ENCODE measurements at regions not wholly inside any gene's neighbourhood (a gene's known extent, or its start where the extent isn't known, plus 50 kb on each side); places are given as distances from the start of the nearest gene placed in this dataset.

DNA sequence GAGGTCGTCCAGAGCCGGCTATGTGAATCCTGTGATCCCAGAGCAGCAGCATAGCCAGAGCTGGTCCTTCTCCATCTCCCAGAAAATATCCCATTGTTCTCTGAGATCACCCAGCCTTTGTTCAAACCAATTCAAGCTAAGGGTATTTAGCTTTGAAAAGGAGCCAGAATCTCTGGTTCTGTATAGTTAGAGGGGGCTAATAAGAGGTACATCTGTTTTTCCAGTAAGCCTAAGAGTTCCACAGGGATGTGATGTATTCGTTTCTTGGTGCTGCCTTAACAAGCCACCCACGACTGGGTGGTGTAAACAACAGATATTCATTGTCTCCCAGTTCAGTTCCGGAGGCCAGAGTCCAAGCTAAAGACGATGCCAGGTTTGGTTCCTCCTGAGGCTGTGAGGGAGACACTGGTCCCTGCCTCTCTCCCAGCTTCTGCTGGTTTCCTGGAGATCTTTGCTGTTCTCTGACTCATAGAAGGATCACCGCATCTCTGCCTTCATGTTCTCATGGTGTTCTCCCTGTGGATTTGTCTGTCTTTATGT, 344.8 kb downstream of the MTRR start:
- H3K4me1 ChIP-seq (ENCODE audit: control insufficient read depth, low read length): no peaks in the 10 kb centered on the region

DNA sequence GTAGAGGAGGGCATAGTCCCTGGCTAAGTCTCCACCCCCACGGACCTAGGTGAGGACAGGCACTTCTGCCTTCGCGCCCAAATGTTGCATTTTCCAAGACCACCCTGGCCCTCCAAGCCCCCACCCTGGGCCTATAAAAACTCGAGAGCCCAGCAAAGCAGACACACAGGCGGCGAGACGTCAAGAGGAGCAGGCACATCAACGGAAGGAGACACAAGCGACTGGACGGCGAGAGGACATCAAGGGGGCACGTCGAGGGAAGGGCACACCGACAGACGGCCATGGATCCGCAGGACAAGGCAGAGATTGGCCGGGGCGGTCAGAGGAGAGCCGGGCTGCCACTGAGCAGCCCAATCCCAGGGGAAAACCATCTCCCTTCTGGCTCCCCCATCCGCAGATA, 348.0 kb downstream of the MTRR start:
- TF ChIP-seq, protein P1, sequence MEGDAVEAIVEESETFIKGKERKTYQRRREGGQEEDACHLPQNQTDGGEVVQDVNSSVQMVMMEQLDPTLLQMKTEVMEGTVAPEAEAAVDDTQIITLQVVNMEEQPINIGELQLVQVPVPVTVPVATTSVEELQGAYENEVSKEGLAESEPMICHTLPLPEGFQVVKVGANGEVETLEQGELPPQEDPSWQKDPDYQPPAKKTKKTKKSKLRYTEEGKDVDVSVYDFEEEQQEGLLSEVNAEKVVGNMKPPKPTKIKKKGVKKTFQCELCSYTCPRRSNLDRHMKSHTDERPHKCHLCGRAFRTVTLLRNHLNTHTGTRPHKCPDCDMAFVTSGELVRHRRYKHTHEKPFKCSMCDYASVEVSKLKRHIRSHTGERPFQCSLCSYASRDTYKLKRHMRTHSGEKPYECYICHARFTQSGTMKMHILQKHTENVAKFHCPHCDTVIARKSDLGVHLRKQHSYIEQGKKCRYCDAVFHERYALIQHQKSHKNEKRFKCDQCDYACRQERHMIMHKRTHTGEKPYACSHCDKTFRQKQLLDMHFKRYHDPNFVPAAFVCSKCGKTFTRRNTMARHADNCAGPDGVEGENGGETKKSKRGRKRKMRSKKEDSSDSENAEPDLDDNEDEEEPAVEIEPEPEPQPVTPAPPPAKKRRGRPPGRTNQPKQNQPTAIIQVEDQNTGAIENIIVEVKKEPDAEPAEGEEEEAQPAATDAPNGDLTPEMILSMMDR (IDR thresholded peaks at IDR 0.05; ENCODE audit: low read depth, low read length, poor library complexity, severe bottlenecking): no peak
- no peak for TF ChIP-seq EZH2phosphoT487 (IDR thresholded peaks at IDR 0.05; ENCODE audit: borderline replicate concordance, low read length)
- Histone ChIP-seq H3K9me2 (replicated peaks; ENCODE audit: control insufficient read depth, low read length) (no peaks in the 10 kb centered on the region), H3K9me3 (ENCODE audit: control insufficient read depth, insufficient read depth, low read length) (no peaks in the 10 kb centered on the region), H3K79me2 (ENCODE audit: control insufficient read depth, low read length) (no peaks in the 10 kb centered on the region), H3F3A (ENCODE audit: control insufficient read depth, insufficient read depth) (no peaks in the 10 kb centered on the region), H3K4me2 (ENCODE audit: low read length) (no peak overlapping the region), H3K36me3 (ENCODE audit: control insufficient read depth, low read length) (no peaks in the 10 kb centered on the region), H3K27me3 (ENCODE audit: control insufficient read depth, low read length) (no peaks in the 10 kb centered on the region), H4K20me1 (ENCODE audit: control insufficient read depth, insufficient read depth, low read depth, low read length) (no peaks in the 10 kb centered on the region), H3K4me3 (ENCODE audit: low read length) (no peak overlapping the region), H3K27ac (ENCODE audit: low read depth, low read length) (no peak overlapping the region), H3K4me1 (ENCODE audit: control insufficient read depth, low read length) (no peaks in the 10 kb centered on the region)

More for the DNA sequence above, 344.8 kb downstream of the MTRR start:
- Histone ChIP-seq H3K27ac (ENCODE audit: low read depth, low read length) (no peak overlapping the region), H3K9me2 (replicated peaks; ENCODE audit: control insufficient read depth, low read length) (no peaks in the 10 kb centered on the region), H3K79me2 (ENCODE audit: control insufficient read depth, low read length) (no peaks in the 10 kb centered on the region), H3K9me3 (ENCODE audit: control insufficient read depth, insufficient read depth, low read length) (no peaks in the 10 kb centered on the region), H3K4me3 (ENCODE audit: low read length) (no peak overlapping the region), H3F3A (ENCODE audit: control insufficient read depth, insufficient read depth) (no peaks in the 10 kb centered on the region), H3K4me2 (ENCODE audit: low read length) (no peak overlapping the region), H3K36me3 (ENCODE audit: control insufficient read depth, low read length) (no peaks in the 10 kb centered on the region), H4K20me1 (ENCODE audit: control insufficient read depth, insufficient read depth, low read depth, low read length) (no peaks in the 10 kb centered on the region), H3K27me3 (ENCODE audit: control insufficient read depth, low read length) (no peaks in the 10 kb centered on the region)
- TF ChIP-seq, protein P1 (IDR thresholded peaks at IDR 0.05; ENCODE audit: low read depth, low read length, poor library complexity, severe bottlenecking): no peak
- TF ChIP-seq EZH2phosphoT487 (IDR thresholded peaks at IDR 0.05; ENCODE audit: borderline replicate concordance, low read length): no peak

DNA sequence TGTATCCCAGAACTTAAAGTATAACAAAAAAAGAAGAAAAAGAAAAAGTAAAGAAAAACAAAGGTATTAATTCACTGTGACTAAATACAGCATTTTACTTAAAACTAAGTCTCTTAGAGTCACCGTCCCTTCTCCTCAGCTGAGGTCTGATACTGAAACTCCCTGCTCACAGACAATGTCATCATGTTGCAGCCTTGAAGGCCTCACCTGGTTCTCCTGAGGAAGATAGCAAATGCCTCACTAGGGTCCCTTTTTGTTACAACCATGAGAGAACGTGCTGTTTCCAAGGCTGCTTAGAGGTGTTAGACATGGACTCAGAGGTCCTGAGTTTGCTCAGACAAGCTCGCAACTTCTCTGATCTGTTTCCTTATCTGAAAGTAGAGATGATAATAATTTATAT, 357.2 kb downstream of the MTRR start:
- H3K79me2 ChIP-seq (ENCODE audit: control insufficient read depth, low read length): no peaks in the 10 kb centered on the region
- H3K9me2 ChIP-seq (replicated peaks; ENCODE audit: control insufficient read depth, low read length): no peaks in the 10 kb centered on the region; the same call in 1 of the 2 replicates
- no peak for TF ChIP-seq EZH2phosphoT487 (IDR thresholded peaks at IDR 0.05; ENCODE audit: borderline replicate concordance, low read length)
- TF ChIP-seq, protein P1 (IDR thresholded peaks at IDR 0.05; ENCODE audit: low read depth, low read length, poor library complexity, severe bottlenecking): no peak
- H3K4me1 ChIP-seq (ENCODE audit: control insufficient read depth, low read length): no peaks in the 10 kb centered on the region
- no peaks in the 10 kb centered on the region for H4K20me1 ChIP-seq (ENCODE audit: control insufficient read depth, insufficient read depth, low read depth, low read length)
- H3F3A ChIP-seq (ENCODE audit: control insufficient read depth, insufficient read depth): no peaks in the 10 kb centered on the region
- H3K4me2 ChIP-seq (ENCODE audit: low read length): no peak overlapping the region
- no peaks in the 10 kb centered on the region for H3K27me3 ChIP-seq (ENCODE audit: control insufficient read depth, low read length)
- no peak overlapping the region for H3K4me3 ChIP-seq (ENCODE audit: low read length)
- H3K27ac ChIP-seq (ENCODE audit: low read depth, low read length): no peak overlapping the region
- H3K9me3 ChIP-seq (ENCODE audit: control insufficient read depth, insufficient read depth, low read length): no peaks in the 10 kb centered on the region
- H3K36me3 ChIP-seq (ENCODE audit: control insufficient read depth, low read length): no peaks in the 10 kb centered on the region
